ENCODE measurements at regions not wholly inside any gene's neighbourhood (a gene's known extent, or its start where the extent isn't known, plus 50 kb on each side); places are given as distances from the start of the nearest gene placed in this dataset.

GRCh38 chr2:60371681-60372080 is 181.8 kb downstream of the BCL11A start:
- Histone ChIP-seq H3K4me2 (ENCODE audit: low read length) (peak overlapping the region; percentile 86), H3K36me3 (replicated peaks; ENCODE audit: low read depth, low read length) (no peaks in the 10 kb centered on the region), H3K9ac (ENCODE audit: low read length) (no peak overlapping the region), H3K4me3 (ENCODE audit: low read length) (no peak overlapping the region), H3K4me1 (ENCODE audit: low read length) (peaks cover 51% of the 10 kb centered on the region), H4K20me1 (ENCODE audit: insufficient read depth, low read length) (no peaks in the 10 kb centered on the region), H3K27ac (ENCODE audit: low read length) (peak overlapping the region; percentile 63), H3K27me3 (ENCODE audit: low read depth, low read length) (no peaks in the 10 kb centered on the region), H2AFZ (ENCODE audit: low read depth, low read length) (no peak overlapping the region), H3K79me2 (ENCODE audit: low read length) (no peaks in the 10 kb centered on the region), H3K9me3 (ENCODE audit: insufficient read depth, low read length) (no peaks in the 10 kb centered on the region)
- TF ChIP-seq CTCF (IDR thresholded peaks at IDR 0.05; ENCODE audit: low read depth, low read length) = no peak
- no peak for TF ChIP-seq EZH2phosphoT487 (IDR thresholded peaks at IDR 0.05; ENCODE audit: low read depth)

GRCh38 chr2:60371219-60371618 is 182.2 kb downstream of the BCL11A start:
- Histone ChIP-seq H3K27me3 (ENCODE audit: low read depth, low read length) (no peaks in the 10 kb centered on the region), H3K9me3 (ENCODE audit: insufficient read depth, low read length) (no peaks in the 10 kb centered on the region), H3K4me1 (ENCODE audit: low read length) (peaks cover 56% of the 10 kb centered on the region), H3K9ac (ENCODE audit: low read length) (peak overlapping the region; percentile 54; the same call in 1 of the 2 replicates), H2AFZ (ENCODE audit: low read depth, low read length) (0 out of 2 replicates have a peak overlapping the region, but pooled peaks have one; percentile 6), H4K20me1 (ENCODE audit: insufficient read depth, low read length) (no peaks in the 10 kb centered on the region), H3K27ac (ENCODE audit: low read length) (peak overlapping the region; percentile 63), H3K4me3 (ENCODE audit: low read length) (no peak overlapping the region), H3K36me3 (replicated peaks; ENCODE audit: low read depth, low read length) (no peaks in the 10 kb centered on the region), H3K79me2 (ENCODE audit: low read length) (no peaks in the 10 kb centered on the region), H3K4me2 (ENCODE audit: low read length) (peak overlapping the region; percentile 86)
- TF ChIP-seq EZH2phosphoT487 (IDR thresholded peaks at IDR 0.05; ENCODE audit: low read depth) (no peak), CTCF (IDR thresholded peaks at IDR 0.05; ENCODE audit: low read depth, low read length) (no peak)

GRCh38 chr2:60370814-60371213 is 182.6 kb downstream of the BCL11A start:
- H3K9me3 ChIP-seq (ENCODE audit: insufficient read depth, low read length) = no peaks in the 10 kb centered on the region
- H4K20me1 ChIP-seq (ENCODE audit: insufficient read depth, low read length) = no peaks in the 10 kb centered on the region
- peak overlapping the region; percentile 59; the same call in 1 of the 2 replicates for H3K4me3 ChIP-seq (ENCODE audit: low read length)
- peak overlapping the region; percentile 54; the same call in 1 of the 2 replicates for H3K9ac ChIP-seq (ENCODE audit: low read length)
- no peak for TF ChIP-seq EZH2phosphoT487 (IDR thresholded peaks at IDR 0.05; ENCODE audit: low read depth)
- TF ChIP-seq CTCF (IDR thresholded peaks at IDR 0.05; ENCODE audit: low read depth, low read length) = no peak
- no peaks in the 10 kb centered on the region for H3K36me3 ChIP-seq (replicated peaks; ENCODE audit: low read depth, low read length)
- H3K79me2 ChIP-seq (ENCODE audit: low read length) = no peaks in the 10 kb centered on the region
- H3K27me3 ChIP-seq (ENCODE audit: low read depth, low read length) = no peaks in the 10 kb centered on the region
- peak overlapping the region; percentile 86 for H3K4me2 ChIP-seq (ENCODE audit: low read length)
- H2AFZ ChIP-seq (ENCODE audit: low read depth, low read length) = 0 out of 2 replicates have a peak overlapping the region, but pooled peaks have one; percentile 6
- peak overlapping the region; percentile 63 for H3K27ac ChIP-seq (ENCODE audit: low read length)
- H3K4me1 ChIP-seq (ENCODE audit: low read length) = peaks cover 60% of the 10 kb centered on the region

GRCh38 chr2:60368456-60368855 is 185.0 kb downstream of the BCL11A start:
- Histone ChIP-seq H3K36me3 (replicated peaks; ENCODE audit: low read depth, low read length) (no peaks in the 10 kb centered on the region), H2AFZ (ENCODE audit: low read depth, low read length) (no peak overlapping the region), H3K27ac (ENCODE audit: low read length) (no peak overlapping the region), H3K4me3 (ENCODE audit: low read length) (no peak overlapping the region), H3K9ac (ENCODE audit: low read length) (no peak overlapping the region), H4K20me1 (ENCODE audit: insufficient read depth, low read length) (no peaks in the 10 kb centered on the region), H3K27me3 (ENCODE audit: low read depth, low read length) (no peaks in the 10 kb centered on the region), H3K4me1 (ENCODE audit: low read length) (peaks cover 83% of the 10 kb centered on the region), H3K79me2 (ENCODE audit: low read length) (no peaks in the 10 kb centered on the region), H3K4me2 (ENCODE audit: low read length) (no peak overlapping the region), H3K9me3 (ENCODE audit: insufficient read depth, low read length) (no peaks in the 10 kb centered on the region)
- TF ChIP-seq EZH2phosphoT487 (IDR thresholded peaks at IDR 0.05; ENCODE audit: low read depth) (no peak), CTCF (IDR thresholded peaks at IDR 0.05; ENCODE audit: low read depth, low read length) (no peak)

All from OCI-LY3 (cell line).